ENCODE measurements at regions not wholly inside any gene's neighbourhood (a gene's known extent, or its start where the extent isn't known, plus 50 kb on each side); places are given as distances from the start of the nearest gene placed in this dataset.

DNA sequence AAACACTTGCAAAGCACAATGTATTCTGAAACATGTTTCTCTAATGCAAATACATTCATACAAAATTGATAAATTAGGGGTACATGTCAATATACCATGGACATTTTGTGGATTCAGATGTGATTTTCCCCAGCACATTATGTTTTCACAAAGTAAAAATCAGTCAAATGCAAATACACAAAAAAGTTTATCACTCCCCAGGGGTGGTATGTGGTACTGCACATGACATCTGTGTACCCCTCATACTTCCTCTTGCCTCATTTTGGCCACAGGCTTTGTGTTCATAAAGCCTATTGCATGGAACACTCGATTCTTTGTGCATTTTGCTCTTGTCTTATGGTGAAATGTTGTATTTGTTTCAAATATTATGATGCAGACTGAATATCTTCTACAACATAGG is 116.8 kb upstream of the PDE4D start:
- intact Hi-C loops (cut with micrococcal nuclease), result no loop called here
- no peak for DNase-seq

GRCh38 chr5:60007729-60008128 is 114.2 kb upstream of the PDE4D start:
- POLR2A ChIA-PET, result no interaction called here
- intact Hi-C loops (cut with micrococcal nuclease), result no loop called here
- H3K9me3 Mint-ChIP-seq, result no peaks in the 10 kb centered on the region
- no peaks in the 10 kb centered on the region for H3K36me3 Mint-ChIP-seq
- no peak for DNase-seq
- no peaks in the 10 kb centered on the region for H3K27me3 Mint-ChIP-seq
- CTCF ChIA-PET, result no interaction called here
- H3K27ac Mint-ChIP-seq, result no peak overlapping the region
- no peaks in the 10 kb centered on the region for H3K4me1 Mint-ChIP-seq (ENCODE audit: low read depth)
- no peak overlapping the region for H3K4me3 Mint-ChIP-seq

More for the DNA sequence above, 116.8 kb upstream of the PDE4D start:
- no peak overlapping the region for H3K27ac Mint-ChIP-seq
- no peaks in the 10 kb centered on the region for H3K4me1 Mint-ChIP-seq (ENCODE audit: low read depth)
- CTCF ChIA-PET, result no interaction called here
- POLR2A ChIA-PET, result no interaction called here
- H3K36me3 Mint-ChIP-seq, result no peaks in the 10 kb centered on the region
- no peaks in the 10 kb centered on the region for H3K9me3 Mint-ChIP-seq
- no peak overlapping the region for H3K4me3 Mint-ChIP-seq
- H3K27me3 Mint-ChIP-seq, result no peaks in the 10 kb centered on the region

DNA sequence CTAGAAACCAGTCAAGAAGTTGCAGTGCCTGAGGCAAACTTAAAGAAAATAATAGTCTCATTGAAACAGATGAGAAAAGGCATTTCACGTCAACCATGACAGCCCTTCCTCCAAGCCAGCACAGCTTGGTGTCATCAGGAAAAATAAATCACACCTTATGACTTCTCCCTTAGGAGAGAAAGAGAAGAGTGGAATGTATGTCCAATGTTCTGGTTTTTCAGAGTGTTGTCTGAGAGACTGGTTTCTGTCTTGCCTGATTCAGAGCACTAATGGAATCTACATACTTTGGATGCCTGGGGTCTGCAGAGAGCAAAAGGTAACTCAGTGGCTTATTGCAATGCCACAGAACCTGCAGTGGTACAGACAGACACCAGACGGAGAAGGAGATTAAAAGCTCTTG is 105.5 kb upstream of the PDE4D start:
- Mint-ChIP-seq H3K4me3 (no peak overlapping the region), H3K4me1 (ENCODE audit: low read depth) (no peaks in the 10 kb centered on the region), H3K27ac (no peak overlapping the region), H3K9me3 (peaks cover 7% of the 10 kb centered on the region), H3K36me3 (no peaks in the 10 kb centered on the region), H3K27me3 (no peaks in the 10 kb centered on the region)
- no peak for DNase-seq
- POLR2A ChIA-PET, result no interaction called here
- CTCF ChIA-PET, result no interaction called here
- intact Hi-C loops (cut with micrococcal nuclease), result no loop called here

DNA sequence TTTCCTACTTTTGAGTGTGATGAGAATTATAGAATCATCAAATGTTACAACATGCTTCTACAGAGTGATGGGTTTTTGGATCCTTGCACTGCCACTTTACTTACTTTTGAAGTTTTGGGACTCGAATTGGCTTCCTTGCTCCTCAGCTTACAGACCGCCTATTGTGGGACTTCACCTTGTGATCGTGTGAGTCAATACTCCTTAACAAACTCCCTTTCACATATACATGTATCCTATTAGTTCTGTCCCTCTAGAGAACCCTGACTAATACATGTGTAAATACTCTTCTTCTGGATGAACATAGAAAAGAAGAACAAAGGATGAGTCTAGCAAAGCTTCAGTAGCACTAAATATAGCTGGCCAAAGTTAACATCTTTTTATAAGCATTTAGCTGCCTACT is 98.7 kb upstream of the PDE4D start:
- Mint-ChIP-seq H3K27me3 (no peaks in the 10 kb centered on the region), H3K36me3 (no peaks in the 10 kb centered on the region), H3K4me1 (ENCODE audit: low read depth) (no peaks in the 10 kb centered on the region), H3K9me3 (no peaks in the 10 kb centered on the region), H3K4me3 (no peak overlapping the region), H3K27ac (no peak overlapping the region)
- ChIA-PET CTCF (no interaction called here), POLR2A (no interaction called here)
- no peak for DNase-seq
- intact Hi-C loops (cut with micrococcal nuclease), result no loop called here

GRCh38 chr5:59988396-59988795 is 94.9 kb upstream of the PDE4D start:
- no peak for DNase-seq
- H3K4me1 Mint-ChIP-seq (ENCODE audit: low read depth), result no peaks in the 10 kb centered on the region
- H3K27ac Mint-ChIP-seq, result no peak overlapping the region
- H3K36me3 Mint-ChIP-seq, result no peaks in the 10 kb centered on the region
- POLR2A ChIA-PET, result no interaction called here
- intact Hi-C loops (cut with micrococcal nuclease), result no loop called here
- CTCF ChIA-PET, result no interaction called here
- no peaks in the 10 kb centered on the region for H3K27me3 Mint-ChIP-seq
- H3K4me3 Mint-ChIP-seq, result no peak overlapping the region
- H3K9me3 Mint-ChIP-seq, result peaks cover under 1% of the 10 kb centered on the region

DNA sequence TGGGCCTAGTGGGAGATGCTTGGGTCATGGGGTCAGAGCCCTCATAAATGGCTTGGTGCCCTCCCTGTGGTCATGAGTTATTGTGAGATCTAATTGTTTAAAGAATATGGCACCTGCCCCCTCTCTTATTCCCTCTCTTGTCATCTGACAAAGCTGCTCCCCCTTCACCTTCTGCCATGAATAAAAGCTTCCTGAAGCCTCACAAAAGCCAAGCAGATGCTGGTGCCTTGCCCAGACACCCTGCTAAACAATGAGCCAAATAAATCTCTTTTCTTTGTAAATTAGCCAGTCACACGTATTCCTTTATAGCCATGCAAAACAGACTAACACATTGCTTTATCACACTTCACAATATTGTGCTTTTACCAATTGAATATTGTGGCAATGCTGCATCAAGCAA is 82.8 kb upstream of the PDE4D start:
- no peaks in the 10 kb centered on the region for H3K4me1 Mint-ChIP-seq (ENCODE audit: low read depth)
- DNase-seq, result no peak
- H3K27ac Mint-ChIP-seq, result no peak overlapping the region
- H3K27me3 Mint-ChIP-seq, result no peaks in the 10 kb centered on the region
- ChIA-PET CTCF (no interaction called here), POLR2A (no interaction called here)
- no peak overlapping the region for H3K4me3 Mint-ChIP-seq
- intact Hi-C loops (cut with micrococcal nuclease), result no loop called here
- H3K36me3 Mint-ChIP-seq, result no peaks in the 10 kb centered on the region
- H3K9me3 Mint-ChIP-seq, result peaks cover 4% of the 10 kb centered on the region

DNA sequence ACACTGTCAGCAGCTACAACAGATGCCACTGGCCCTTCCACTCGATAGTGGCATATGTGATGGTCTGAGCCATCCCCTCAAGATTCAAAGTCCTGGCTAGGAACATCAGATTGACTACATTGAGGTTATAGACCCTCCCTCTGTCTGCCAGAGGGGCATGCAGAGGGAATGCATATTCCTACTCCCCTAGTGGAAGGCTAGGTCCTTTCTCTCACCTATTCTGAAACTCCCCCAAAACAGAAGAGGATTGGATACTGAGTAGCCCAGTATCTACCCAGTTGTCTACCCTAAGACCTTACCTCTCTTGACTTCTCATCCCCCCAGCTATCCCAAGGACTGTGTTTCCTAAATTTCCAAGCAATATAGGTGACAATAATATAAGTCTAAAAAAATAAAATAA is 78.5 kb upstream of the PDE4D start:
- ChIA-PET CTCF (interaction anchor here (0.6 kb wide), 1 partner anchor 26 kb away, joined by 5 read pairs; no protein-coding TSS in a partner anchor), POLR2A (no interaction called here)
- H3K9me3 Mint-ChIP-seq, result peaks cover 7% of the 10 kb centered on the region
- no peak overlapping the region for H3K4me3 Mint-ChIP-seq
- DNase-seq, result no peak
- no peaks in the 10 kb centered on the region for H3K4me1 Mint-ChIP-seq (ENCODE audit: low read depth)
- no peak overlapping the region for H3K27ac Mint-ChIP-seq
- intact Hi-C loops (cut with micrococcal nuclease), result no loop called here
- no peaks in the 10 kb centered on the region for H3K27me3 Mint-ChIP-seq
- H3K36me3 Mint-ChIP-seq, result no peaks in the 10 kb centered on the region

DNA sequence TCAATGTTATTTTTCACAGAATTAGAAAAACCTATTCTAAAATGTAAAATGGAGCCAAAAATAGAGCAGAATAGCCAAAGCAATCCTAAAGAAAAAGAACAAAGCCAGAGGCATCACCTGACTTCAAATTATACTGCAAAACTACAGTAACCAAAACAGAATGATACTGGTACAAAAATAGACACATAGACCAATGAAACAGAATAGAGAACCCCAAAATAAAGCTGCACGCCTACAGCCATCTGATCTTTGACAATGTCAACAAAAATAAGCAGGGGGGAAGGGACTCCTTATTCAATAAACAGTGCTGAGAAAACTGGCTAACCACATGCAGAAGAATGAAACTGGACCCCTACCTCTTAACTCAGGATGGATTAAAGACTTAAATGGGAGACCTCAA is 65.8 kb upstream of the PDE4D start:
- Mint-ChIP-seq H3K4me1 (ENCODE audit: low read depth) (no peaks in the 10 kb centered on the region), H3K36me3 (no peaks in the 10 kb centered on the region), H3K9me3 (peaks cover 3% of the 10 kb centered on the region), H3K27me3 (no peaks in the 10 kb centered on the region), H3K27ac (no peak overlapping the region), H3K4me3 (no peak overlapping the region)
- ChIA-PET POLR2A (no interaction called here), CTCF (no interaction called here)
- intact Hi-C loops (cut with micrococcal nuclease), result no loop called here
- no peak for DNase-seq

GRCh38 chr5:59956130-59956783 is 62.7 kb upstream of the PDE4D start:
- intact Hi-C loops (cut with micrococcal nuclease), result no loop called here
- Mint-ChIP-seq H3K4me3 (no peak overlapping the region), H3K27ac (no peak overlapping the region), H3K4me1 (ENCODE audit: low read depth) (no peaks in the 10 kb centered on the region), H3K27me3 (no peaks in the 10 kb centered on the region), H3K36me3 (no peaks in the 10 kb centered on the region), H3K9me3 (peaks cover 3% of the 10 kb centered on the region)
- CTCF ChIA-PET, result no interaction called here
- no peak for DNase-seq
- POLR2A ChIA-PET, result no interaction called here

DNA sequence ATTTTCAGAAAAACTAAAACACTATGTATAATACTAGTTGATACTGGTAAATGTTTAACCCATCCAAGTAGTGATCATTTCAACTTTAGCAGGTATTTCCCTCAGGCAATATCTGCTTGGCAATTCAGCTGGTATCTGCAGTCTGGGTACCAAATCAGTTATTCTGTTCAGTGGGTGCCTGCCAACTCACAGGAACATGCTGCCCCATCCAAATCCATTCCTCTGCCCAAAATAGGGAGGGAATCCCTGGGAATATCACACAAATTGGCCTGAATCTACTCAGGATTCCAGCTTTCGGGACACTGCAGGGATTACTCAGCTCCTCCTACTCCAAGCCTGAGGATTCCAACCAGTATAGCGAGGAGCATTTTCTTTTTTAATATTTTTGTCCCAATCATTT is 61.7 kb upstream of the PDE4D start:
- H3K27ac Mint-ChIP-seq, result no peak overlapping the region
- intact Hi-C loops (cut with micrococcal nuclease), result no loop called here
- peaks cover 3% of the 10 kb centered on the region for H3K9me3 Mint-ChIP-seq
- H3K4me1 Mint-ChIP-seq (ENCODE audit: low read depth), result no peaks in the 10 kb centered on the region
- H3K4me3 Mint-ChIP-seq, result no peak overlapping the region
- no peak for DNase-seq
- H3K36me3 Mint-ChIP-seq, result no peaks in the 10 kb centered on the region
- no peaks in the 10 kb centered on the region for H3K27me3 Mint-ChIP-seq
- ChIA-PET POLR2A (no interaction called here), CTCF (no interaction called here)

DNA sequence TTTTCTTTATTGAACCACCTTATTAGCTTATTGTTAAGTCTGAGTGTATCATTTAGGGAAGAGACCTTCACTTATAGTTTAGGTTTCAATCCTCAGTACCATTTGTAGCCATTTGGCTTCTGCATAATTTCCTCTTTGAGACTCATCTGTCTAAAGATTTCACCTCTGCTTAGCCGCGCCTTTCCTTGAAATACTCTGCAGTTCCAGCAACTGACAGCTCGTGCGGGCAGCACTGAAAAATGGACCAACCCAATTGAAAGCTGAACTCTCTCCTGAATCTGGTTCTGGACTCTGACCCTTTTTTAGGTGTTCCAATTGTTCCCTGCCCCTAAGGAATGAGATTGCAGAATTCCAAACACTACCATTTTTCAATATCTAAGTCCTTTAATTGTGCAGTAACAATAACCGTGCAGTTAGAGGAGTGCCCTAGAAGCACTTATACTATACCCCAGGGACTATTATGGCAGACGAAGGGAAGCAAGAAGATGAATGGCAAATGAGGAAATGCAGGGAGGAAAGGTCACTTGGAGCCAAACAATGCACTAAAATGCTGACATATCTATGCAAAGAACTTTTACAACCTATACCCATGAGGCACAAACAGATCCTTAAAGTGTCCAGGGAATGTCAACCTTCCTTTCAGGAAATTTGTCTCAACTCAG is 50.1 kb upstream of the PDE4D start:
- Mint-ChIP-seq H3K4me1 (ENCODE audit: low read depth) (no peaks in the 10 kb centered on the region), H3K27me3 (no peaks in the 10 kb centered on the region), H3K27ac (no peak overlapping the region), H3K36me3 (no peaks in the 10 kb centered on the region), H3K9me3 (no peaks in the 10 kb centered on the region), H3K4me3 (no peak overlapping the region)
- ChIA-PET CTCF (no interaction called here), POLR2A (no interaction called here)
- intact Hi-C loops (cut with micrococcal nuclease), result no loop called here
- no peak for DNase-seq
